Activated gamma-delta T cell treated with Interleukin-2 at 50 U/mL for 16 hours (primary cell): ENCODE measurements at regions not wholly inside any gene's neighbourhood (a gene's known extent, or its start where the extent isn't known, plus 50 kb on each side); places are given as distances from the start of the nearest gene placed in this dataset.
"Not testable (repeated sequence)": the region's sequence is repeated elsewhere in the genome, so short reads cannot be mapped to it uniquely, and the experiment has no call there.

Experiments used
- DNase-seq: peaks from one replicate; pipeline ENCODE4 v3.0.0-alpha.2; 2020

DNA sequence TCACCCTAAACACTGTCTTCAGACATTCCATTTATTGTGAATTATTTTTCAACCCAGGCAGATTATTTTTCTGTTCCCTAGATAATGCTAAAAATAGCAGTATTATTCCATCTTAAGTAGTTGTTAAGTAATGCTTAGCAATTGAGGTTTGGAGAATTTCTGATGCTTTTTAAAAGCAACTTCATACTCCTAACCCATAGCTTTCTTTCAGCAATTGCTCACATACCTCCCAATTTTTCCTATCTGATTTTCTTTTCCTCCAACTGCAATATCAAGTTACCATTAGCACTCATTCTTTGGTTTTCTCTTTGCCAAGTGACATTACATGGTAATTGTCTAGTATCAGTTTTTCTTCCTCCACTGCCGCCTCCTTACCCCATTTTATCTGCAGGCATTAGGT is 104.7 kb downstream of the GPR85 start:
- no peak for DNase-seq

GRCh38 chr7:112979055-112979454 is 107.6 kb downstream of the GPR85 start:
- not testable (repeated sequence) for DNase-seq

GRCh38 chr7:112977244-112977955 is 109.2 kb downstream of the GPR85 start:
- DNase-seq: not testable (repeated sequence)

DNA sequence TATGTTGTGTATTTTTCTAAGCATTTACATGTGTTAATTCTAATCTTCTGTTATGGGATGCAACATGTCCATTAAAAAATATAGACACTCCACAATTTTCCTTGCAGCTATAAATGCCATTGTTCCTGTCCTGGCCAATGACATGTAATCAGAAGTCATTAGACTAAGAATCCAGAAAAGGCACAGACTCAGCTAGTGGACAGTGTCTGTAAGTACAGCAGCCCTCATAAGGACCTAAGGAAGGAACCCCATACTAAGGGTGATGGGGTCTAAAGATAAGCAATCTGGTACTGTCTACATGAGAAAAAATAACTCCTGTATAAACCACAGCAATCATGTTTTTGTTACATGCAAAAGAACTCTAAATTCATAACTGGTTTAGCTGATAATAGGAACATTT is 115.9 kb downstream of the GPR85 start:
- DNase-seq: no peak

DNA sequence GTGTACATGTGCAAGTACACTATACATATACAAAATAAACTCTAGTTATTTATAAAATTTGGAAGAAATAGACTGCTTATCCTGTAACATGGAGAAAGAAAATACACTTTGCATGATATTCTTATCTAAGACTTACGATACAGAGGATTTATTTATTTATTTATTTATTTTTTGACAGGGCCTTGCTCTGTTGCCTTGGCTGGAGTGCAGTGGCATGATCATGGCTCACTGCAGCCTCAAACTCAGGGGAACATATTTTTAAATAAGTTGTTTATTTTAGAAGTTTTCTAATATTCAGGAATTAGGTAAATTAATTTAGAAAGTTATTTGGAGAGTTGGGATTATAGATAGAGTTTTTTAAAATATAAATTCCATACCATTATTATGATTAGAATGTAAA is 116.7 kb downstream of the GPR85 start:
- no peak for DNase-seq

GRCh38 chr7:112965506-112965905 is 121.1 kb downstream of the GPR85 start:
- no peak for DNase-seq

- DNase-seq: no peak
These were observed 123.0 kb downstream of the GPR85 start for GRCh38 chr7:112963634-112964033.

DNA sequence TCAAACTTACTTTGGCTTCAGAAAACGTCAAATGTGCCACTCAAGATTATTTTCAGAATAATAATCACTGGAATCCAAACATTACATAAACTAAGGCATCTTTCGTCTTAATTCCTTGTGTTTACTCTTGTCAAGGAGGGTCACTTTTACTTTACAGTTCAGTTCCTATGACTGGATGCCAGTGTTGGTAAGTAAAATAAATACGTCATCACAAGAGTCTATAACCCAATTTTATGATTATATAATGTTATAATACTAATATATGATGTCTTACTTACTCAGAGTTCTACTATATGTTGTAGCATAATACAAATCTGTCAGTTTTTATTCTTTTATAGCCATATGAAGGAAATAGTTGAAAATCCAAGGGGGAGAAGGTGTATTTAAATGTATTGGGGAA is 123.8 kb downstream of the GPR85 start:
- no peak for DNase-seq

- DNase-seq: no peak
These were observed 127.4 kb downstream of the GPR85 start for GRCh38 chr7:112959276-112959675.

GRCh38 chr7:112958775-112959174 is 127.9 kb downstream of the GPR85 start:
- no peak for DNase-seq

DNA sequence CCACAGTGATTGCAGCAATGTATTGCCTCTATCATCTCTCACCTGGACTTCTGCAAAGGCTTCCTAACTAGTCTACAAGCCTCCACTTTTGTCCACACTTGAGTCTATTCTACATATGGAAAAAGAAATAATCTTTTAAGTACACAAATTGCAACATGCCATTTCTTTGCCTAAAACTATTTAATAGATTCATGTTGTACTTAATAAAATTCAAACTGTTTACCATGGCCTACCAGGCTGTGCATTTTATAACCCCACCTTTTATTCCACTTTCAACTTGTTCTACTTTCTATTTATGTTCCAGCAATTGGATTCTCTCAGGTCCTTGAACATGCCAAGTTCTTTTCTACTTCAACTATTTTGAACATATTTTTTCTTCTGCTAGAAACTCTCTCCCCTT is 128.7 kb downstream of the GPR85 start:
- no peak for DNase-seq

DNA sequence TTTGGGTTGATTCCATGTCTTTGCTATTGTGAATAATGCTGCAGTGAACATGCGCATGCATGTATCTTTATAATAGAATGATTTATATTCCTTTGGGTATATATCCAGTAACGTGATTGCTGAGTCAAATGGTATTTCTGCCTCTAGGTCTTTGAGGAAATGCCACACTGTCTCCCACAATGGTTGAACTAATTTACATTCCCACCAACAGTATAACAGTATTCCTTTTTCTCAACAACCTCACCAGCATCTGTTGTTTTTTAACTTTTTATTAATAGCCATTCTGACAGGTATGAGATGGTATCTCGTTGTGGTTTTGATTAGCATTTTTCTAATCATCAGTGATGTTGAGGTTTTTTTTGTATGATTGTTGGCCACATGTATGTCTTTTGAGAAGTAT is 133.6 kb downstream of the GPR85 start:
- not testable (repeated sequence) for DNase-seq

- DNase-seq: no peak
These were observed 135.6 kb downstream of the GPR85 start for GRCh38 chr7:112951070-112951469.

- not testable (repeated sequence) for DNase-seq
These were observed 136.9 kb downstream of the GPR85 start for GRCh38 chr7:112949682-112950081.

- DNase-seq: no peak
These were observed 140.3 kb downstream of the GPR85 start for GRCh38 chr7:112946350-112946749.

GRCh38 chr7:112945046-112945445 is 141.6 kb downstream of the GPR85 start:
- no peak for DNase-seq

- no peak for DNase-seq
These were observed 143.6 kb downstream of the GPR85 start for GRCh38 chr7:112942981-112943380.

- not testable (repeated sequence) for DNase-seq
These were observed 144.5 kb downstream of the GPR85 start for GRCh38 chr7:112942125-112942524.

GRCh38 chr7:112940314-112940732 is 146.3 kb downstream of the GPR85 start:
- DNase-seq: no peak

DNA sequence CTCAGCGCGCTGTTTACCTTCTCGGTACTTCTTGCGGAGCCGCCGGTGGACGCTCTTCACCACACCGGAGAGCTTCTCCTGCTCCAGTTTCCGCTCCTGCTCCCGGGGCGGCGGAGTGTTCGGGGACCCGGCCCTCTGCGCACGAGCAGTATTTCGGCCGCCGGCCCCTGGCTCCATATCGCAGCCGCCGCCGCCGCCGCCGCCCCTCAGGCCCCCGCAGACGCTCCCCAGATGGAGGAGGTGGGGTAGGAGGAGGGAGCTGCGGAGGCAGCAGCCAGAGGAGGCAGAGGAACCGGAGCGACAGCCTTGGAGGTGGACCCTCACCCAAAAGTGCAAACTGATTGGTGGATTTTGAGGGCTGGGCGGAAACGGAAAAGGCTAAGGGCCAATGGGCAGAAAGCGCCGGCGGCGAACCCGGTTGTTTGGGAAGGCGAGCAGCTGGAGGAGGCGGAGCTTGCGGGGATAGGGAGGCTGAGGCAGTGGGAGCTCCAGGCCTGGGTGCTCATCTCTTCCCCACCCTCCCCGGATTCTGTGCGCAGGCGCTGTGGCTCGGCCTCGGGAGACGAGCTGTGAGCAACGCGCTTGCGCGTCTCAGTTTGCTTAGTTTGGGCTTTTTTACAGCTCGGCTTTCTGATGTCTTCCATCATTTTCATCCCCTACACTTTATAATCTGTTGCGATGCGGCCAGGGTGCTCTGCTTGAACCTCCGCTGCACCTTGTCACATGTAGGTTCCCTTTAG is 146.9 kb downstream of the GPR85 start:
- peak; percentile 99 for DNase-seq

- DNase-seq: peak; percentile 31
These were observed 147.6 kb downstream of the GPR85 start for GRCh38 chr7:112938863-112939573.

GRCh38 chr7:112937651-112938415 is 147.6 kb upstream of the TMEM168 start:
- no peak for DNase-seq

- no peak for DNase-seq
These were observed 143.4 kb upstream of the TMEM168 start for GRCh38 chr7:112933598-112933997.
